ENCODE measurements at regions not wholly inside any gene's neighbourhood (a gene's known extent, or its start where the extent isn't known, plus 50 kb on each side); places are given as distances from the start of the nearest gene placed in this dataset.

DNA sequence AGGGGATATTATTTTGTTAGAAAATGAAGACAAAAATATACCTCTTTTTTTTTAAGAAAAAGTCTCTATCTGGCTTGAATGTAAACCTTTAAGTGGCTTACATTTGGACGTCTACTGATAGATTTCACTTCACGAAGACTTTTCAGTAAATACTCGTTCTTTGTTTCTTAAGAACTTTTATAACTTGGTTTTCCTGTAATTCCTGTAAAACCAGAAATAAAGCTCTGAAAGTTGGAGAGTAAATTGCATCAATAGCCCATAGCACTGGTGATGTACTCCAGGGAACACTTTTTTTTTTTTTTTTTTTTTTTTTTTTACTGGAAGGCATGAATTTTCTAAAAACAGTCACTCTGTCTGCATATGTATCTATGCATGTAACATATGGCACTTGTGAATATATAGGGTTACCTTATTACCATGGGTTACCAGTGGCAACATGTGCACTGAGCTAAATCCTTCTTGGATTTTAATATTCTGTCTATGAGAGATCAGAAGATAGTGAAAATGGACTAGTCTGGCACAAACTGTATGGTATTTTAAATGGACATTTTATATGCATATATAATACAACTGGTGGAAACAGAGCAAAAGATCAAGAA is 309.2 kb upstream of the TCF4 start (continued):
- no peak for TF ChIP-seq MLLT1 (IDR thresholded peaks at IDR 0.05)

DNA sequence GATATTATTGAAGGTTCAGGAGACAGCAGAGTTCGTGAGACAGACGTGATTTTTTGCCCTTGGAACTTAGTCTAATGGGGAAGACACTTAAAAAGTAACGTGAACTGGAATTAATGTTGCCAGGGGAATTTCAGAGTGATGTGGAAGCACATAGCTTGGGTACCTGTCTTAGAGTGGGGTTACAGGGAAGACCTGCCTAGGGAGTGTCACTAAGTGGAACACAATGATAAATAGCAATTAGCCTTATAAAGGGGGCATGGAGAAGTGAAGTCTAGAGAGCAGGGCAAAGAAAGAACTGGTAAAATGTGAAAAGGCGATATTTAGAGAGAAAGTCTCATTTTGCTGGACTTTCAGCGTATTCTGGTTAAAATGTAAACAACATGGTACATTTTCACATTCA is 306.0 kb upstream of the TCF4 start:
- WGBS (ENCODE audit: insufficient coverage, insufficient replicate concordance, low lambda C conversion rate, missing lambda C conversion rate), result 7% methylated on average over 5 of the region's 5 CpGs
- in situ Hi-C loops (cut with MboI) (no loop called here), intact Hi-C loops (cut with micrococcal nuclease; ENCODE audit: unreplicated experiment) (no loop called here)
- Histone ChIP-seq H3K36me3 (ENCODE audit: control insufficient read depth in 2 of 2, insufficient read depth in 2 of 2, low read length in 1 of 2) (no peaks in the 10 kb centered on the region), H4K20me1 (ENCODE audit: control insufficient read depth, insufficient read depth) (no peaks in the 10 kb centered on the region), H3K79me2 (ENCODE audit: control insufficient read depth, insufficient read depth, low read length) (no peaks in the 10 kb centered on the region), H3K4me3 (no peak overlapping the region), H3K27me3 (replicated peaks in 1 of 2; ENCODE audit: control insufficient read depth in 2 of 2, insufficient read depth in 2 of 2, low read length in 1 of 2) (no peaks in the 10 kb centered on the region), H2AFZ (ENCODE audit: control insufficient read depth, low read depth, low read length) (no peak overlapping the region), H3K27ac (ENCODE audit: control insufficient read depth, insufficient read depth) (no peak overlapping the region), H3K9me3 (replicated peaks; ENCODE audit: control insufficient read depth, insufficient read depth, low read length) (no peaks in the 10 kb centered on the region), H3K9ac (ENCODE audit: control insufficient read depth, insufficient read depth, low read length) (no peak overlapping the region), H3K4me1 (ENCODE audit: control insufficient read depth, insufficient read depth, low read length) (no peaks in the 10 kb centered on the region), H3K4me2 (ENCODE audit: control insufficient read depth, insufficient read depth) (no peak overlapping the region)
- CTCF ChIA-PET, result no interaction called here
- RAD21 ChIA-PET (ENCODE audit: unreplicated experiment), result no interaction called here
- TF ChIP-seq MXI1 (IDR thresholded peaks at IDR 0.05; ENCODE audit: low read depth, low read length) (no peak), IRF4 (IDR thresholded peaks at IDR 0.05; ENCODE audit: low read depth, low read length) (no peak), EP300 (IDR thresholded peaks at IDR 0.05; ENCODE audit: borderline replicate concordance in 1 of 2, control insufficient read depth in 1 of 2, low read depth in 2 of 2, low read length in 2 of 2) (no peak), MEF2A (IDR thresholded peaks at IDR 0.05; ENCODE audit: insufficient read depth, low read depth, low read length) (no peak), ESRRA (IDR thresholded peaks at IDR 0.05; ENCODE audit: low read length) (no peak), HDAC6 (IDR thresholded peaks at IDR 0.05; ENCODE audit: unreplicated experiment) (no peak), SUPT20H (IDR thresholded peaks at IDR 0.05; ENCODE audit: borderline replicate concordance, control insufficient read depth, low read depth, low read length) (no peak), ZNF687 (IDR thresholded peaks at IDR 0.05) (no peak), YY1 (IDR thresholded peaks at IDR 0.05; ENCODE audit: low read depth, low read length) (no peak), NR2C1 (IDR thresholded peaks at IDR 0.05) (no peak), SIX5 (IDR thresholded peaks at IDR 0.05; ENCODE audit: low read depth, low read length, severe bottlenecking) (no peak), FOS (IDR thresholded peaks at IDR 0.05; ENCODE audit: borderline replicate concordance, extremely low read depth, insufficient read length) (no peak)
- TF ChIP-seq, protein P1, sequence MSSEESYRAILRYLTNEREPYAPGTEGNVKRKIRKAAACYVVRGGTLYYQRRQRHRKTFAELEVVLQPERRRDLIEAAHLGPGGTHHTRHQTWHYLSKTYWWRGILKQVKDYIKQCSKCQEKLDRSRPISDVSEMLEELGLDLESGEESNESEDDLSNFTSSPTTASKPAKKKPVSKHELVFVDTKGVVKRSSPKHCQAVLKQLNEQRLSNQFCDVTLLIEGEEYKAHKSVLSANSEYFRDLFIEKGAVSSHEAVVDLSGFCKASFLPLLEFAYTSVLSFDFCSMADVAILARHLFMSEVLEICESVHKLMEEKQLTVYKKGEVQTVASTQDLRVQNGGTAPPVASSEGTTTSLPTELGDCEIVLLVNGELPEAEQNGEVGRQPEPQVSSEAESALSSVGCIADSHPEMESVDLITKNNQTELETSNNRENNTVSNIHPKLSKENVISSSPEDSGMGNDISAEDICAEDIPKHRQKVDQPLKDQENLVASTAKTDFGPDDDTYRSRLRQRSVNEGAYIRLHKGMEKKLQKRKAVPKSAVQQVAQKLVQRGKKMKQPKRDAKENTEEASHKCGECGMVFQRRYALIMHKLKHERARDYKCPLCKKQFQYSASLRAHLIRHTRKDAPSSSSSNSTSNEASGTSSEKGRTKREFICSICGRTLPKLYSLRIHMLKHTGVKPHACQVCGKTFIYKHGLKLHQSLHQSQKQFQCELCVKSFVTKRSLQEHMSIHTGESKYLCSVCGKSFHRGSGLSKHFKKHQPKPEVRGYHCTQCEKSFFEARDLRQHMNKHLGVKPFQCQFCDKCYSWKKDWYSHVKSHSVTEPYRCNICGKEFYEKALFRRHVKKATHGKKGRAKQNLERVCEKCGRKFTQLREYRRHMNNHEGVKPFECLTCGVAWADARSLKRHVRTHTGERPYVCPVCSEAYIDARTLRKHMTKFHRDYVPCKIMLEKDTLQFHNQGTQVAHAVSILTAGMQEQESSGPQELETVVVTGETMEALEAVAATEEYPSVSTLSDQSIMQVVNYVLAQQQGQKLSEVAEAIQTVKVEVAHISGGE (CRISPR knock-in tag; IDR thresholded peaks at IDR 0.05), result no peak
- SMC1A ChIA-PET (ENCODE audit: uncharacterized antibody, unreplicated experiment), result interaction anchor here (0.7 kb wide), 1 partner anchor 555 kb away, joined by 3 read pairs; no protein-coding TSS in a partner anchor
- BruUV-seq (replicated peaks), result no TSS peak
- POLR2A ChIA-PET, result no interaction called here
- FAIRE-seq, result no peak
- no peak for ATAC-seq
- no peak for DNase-seq (ENCODE audit: low read depth, low spot score)
